ENCODE measurements at regions not wholly inside any gene's neighbourhood (a gene's known extent, or its start where the extent isn't known, plus 50 kb on each side); places are given as distances from the start of the nearest gene placed in this dataset.

DNA sequence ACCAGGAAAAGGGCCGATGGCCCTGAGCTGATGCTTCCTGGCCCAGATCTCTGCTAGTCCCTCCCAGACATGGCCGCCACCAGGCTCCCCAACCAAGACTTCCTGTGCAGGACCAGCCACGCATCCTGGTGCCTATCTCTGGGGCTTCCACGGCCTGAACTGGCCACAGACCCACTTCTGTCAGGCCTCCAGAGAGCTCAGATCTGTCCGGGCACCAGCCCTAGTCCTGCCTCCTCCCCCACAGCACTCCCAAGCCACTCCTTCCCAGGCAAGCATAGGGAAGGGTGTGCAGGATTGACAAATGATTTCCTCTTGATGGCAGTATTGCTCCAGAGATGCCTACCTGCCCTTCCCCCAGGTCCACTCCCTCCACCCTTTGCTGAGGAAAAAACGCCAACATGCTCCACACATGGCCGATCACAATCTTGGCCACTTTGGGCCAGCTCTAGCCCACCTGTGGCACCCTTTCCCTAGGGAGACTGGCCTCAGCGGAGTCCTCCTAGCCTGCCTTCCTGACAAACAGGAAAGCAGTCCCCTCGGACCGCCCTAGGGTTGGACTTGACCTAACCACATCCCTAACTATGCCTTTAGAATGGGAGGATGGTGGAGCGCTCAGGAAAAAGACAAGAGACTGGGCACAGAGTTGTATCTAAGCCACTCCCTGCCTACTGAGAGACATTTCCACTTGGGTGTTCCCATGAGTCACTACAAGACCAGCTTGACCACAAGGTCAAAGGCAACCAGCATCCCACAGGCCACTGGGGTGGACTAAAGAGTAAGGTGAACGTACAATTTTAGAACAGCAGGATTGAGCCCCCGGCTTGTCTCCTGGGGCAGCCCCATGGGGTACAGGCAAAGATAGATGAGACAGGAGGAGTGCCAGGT, 277.5 kb upstream of the AGTR2 start (continued):
- TF ChIP-seq, protein P1, sequence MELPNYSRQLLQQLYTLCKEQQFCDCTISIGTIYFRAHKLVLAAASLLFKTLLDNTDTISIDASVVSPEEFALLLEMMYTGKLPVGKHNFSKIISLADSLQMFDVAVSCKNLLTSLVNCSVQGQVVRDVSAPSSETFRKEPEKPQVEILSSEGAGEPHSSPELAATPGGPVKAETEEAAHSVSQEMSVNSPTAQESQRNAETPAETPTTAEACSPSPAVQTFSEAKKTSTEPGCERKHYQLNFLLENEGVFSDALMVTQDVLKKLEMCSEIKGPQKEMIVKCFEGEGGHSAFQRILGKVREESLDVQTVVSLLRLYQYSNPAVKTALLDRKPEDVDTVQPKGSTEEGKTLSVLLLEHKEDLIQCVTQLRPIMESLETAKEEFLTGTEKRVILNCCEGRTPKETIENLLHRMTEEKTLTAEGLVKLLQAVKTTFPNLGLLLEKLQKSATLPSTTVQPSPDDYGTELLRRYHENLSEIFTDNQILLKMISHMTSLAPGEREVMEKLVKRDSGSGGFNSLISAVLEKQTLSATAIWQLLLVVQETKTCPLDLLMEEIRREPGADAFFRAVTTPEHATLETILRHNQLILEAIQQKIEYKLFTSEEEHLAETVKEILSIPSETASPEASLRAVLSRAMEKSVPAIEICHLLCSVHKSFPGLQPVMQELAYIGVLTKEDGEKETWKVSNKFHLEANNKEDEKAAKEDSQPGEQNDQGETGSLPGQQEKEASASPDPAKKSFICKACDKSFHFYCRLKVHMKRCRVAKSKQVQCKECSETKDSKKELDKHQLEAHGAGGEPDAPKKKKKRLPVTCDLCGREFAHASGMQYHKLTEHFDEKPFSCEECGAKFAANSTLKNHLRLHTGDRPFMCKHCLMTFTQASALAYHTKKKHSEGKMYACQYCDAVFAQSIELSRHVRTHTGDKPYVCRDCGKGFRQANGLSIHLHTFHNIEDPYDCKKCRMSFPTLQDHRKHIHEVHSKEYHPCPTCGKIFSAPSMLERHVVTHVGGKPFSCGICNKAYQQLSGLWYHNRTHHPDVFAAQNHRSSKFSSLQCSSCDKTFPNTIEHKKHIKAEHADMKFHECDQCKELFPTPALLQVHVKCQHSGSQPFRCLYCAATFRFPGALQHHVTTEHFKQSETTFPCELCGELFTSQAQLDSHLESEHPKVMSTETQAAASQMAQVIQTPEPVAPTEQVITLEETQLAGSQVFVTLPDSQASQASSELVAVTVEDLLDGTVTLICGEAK (IDR thresholded peaks at IDR 0.05): no peak
- TF ChIP-seq, protein P1 (CRISPR knock-in tag; IDR thresholded peaks at IDR 0.05): peak; percentile 43; the same call in 1 of the 2 replicates
- TF ChIP-seq ZNF44 (CRISPR knock-in tag; IDR thresholded peaks at IDR 0.05) (no peak), ZNF614 (CRISPR knock-in tag; IDR thresholded peaks at IDR 0.05; ENCODE audit: borderline replicate concordance) (peak; percentile 30; the same call in 1 of the 2 replicates), RAD51 (IDR thresholded peaks at IDR 0.05; ENCODE audit: borderline replicate concordance) (no peak), ZNF468 (CRISPR knock-in tag; IDR thresholded peaks at IDR 0.05) (no peak), RXRB (CRISPR knock-in tag; IDR thresholded peaks at IDR 0.05; ENCODE audit: borderline replicate concordance) (peak; percentile 44; the same call in 1 of the 2 replicates), SIX4 (CRISPR knock-in tag; IDR thresholded peaks at IDR 0.05) (no peak), SALL1 (CRISPR knock-in tag; IDR thresholded peaks at IDR 0.05) (peak; percentile 89)
- TF ChIP-seq, protein P2, sequence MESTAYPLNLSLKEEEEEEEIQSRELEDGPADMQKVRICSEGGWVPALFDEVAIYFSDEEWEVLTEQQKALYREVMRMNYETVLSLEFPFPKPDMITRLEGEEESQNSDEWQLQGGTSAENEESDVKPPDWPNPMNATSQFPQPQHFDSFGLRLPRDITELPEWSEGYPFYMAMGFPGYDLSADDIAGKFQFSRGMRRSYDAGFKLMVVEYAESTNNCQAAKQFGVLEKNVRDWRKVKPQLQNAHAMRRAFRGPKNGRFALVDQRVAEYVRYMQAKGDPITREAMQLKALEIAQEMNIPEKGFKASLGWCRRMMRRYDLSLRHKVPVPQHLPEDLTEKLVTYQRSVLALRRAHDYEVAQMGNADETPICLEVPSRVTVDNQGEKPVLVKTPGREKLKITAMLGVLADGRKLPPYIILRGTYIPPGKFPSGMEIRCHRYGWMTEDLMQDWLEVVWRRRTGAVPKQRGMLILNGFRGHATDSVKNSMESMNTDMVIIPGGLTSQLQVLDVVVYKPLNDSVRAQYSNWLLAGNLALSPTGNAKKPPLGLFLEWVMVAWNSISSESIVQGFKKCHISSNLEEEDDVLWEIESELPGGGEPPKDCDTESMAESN (CRISPR knock-in tag; conservative IDR thresholded peaks at IDR 0.05): 0 out of 2 replicates have a peak, but pooled peaks have one; percentile 23
- TF ChIP-seq, protein P3, sequence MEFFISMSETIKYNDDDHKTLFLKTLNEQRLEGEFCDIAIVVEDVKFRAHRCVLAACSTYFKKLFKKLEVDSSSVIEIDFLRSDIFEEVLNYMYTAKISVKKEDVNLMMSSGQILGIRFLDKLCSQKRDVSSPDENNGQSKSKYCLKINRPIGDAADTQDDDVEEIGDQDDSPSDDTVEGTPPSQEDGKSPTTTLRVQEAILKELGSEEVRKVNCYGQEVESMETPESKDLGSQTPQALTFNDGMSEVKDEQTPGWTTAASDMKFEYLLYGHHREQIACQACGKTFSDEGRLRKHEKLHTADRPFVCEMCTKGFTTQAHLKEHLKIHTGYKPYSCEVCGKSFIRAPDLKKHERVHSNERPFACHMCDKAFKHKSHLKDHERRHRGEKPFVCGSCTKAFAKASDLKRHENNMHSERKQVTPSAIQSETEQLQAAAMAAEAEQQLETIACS (CRISPR knock-in tag; IDR thresholded peaks at IDR 0.05): no peak
- TF ChIP-seq, protein P4, sequence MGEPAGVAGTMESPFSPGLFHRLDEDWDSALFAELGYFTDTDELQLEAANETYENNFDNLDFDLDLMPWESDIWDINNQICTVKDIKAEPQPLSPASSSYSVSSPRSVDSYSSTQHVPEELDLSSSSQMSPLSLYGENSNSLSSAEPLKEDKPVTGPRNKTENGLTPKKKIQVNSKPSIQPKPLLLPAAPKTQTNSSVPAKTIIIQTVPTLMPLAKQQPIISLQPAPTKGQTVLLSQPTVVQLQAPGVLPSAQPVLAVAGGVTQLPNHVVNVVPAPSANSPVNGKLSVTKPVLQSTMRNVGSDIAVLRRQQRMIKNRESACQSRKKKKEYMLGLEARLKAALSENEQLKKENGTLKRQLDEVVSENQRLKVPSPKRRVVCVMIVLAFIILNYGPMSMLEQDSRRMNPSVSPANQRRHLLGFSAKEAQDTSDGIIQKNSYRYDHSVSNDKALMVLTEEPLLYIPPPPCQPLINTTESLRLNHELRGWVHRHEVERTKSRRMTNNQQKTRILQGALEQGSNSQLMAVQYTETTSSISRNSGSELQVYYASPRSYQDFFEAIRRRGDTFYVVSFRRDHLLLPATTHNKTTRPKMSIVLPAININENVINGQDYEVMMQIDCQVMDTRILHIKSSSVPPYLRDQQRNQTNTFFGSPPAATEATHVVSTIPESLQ (CRISPR knock-in tag; conservative IDR thresholded peaks at IDR 0.05): no peak
- TF ChIP-seq, protein P5, sequence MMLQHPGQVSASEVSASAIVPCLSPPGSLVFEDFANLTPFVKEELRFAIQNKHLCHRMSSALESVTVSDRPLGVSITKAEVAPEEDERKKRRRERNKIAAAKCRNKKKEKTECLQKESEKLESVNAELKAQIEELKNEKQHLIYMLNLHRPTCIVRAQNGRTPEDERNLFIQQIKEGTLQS (CRISPR knock-in tag; IDR thresholded peaks at IDR 0.05): no peak
